NB4 (cell line): ENCODE measurements at regions not wholly inside any gene's neighbourhood (a gene's known extent, or its start where the extent isn't known, plus 50 kb on each side); places are given as distances from the start of the nearest gene placed in this dataset.

ENCODE experiments used
- DNase-seq: peaks from one replicate; pipeline ENCODE4 v3.0.0; 2010; ENCODE audit warnings: low read depth
- H3K4me3 ChIP-seq: one replicate; pipeline ENCODE4 v1.5.1; 2011; ENCODE audit warnings: mild to moderate bottlenecking, low read depth, low read length, moderate library complexity
- CTCF ChIP-seq: IDR thresholded peaks from one replicate; pipeline ENCODE4 v1.5.1; 2012; ENCODE audit warnings: low read depth, low read length
- MAX ChIP-seq: IDR thresholded peaks from 2 replicates; pipeline ENCODE4 v1.6.1; 2011; ENCODE audit warnings: low read depth, low read length
- MYC ChIP-seq: IDR thresholded peaks from 2 replicates; pipeline ENCODE4 v1.6.1; 2011; ENCODE audit warnings: low read depth, low read length
- POLR2A ChIP-seq: IDR thresholded peaks from 2 replicates; pipeline ENCODE4 v1.6.1; 2011; ENCODE audit warnings: mild to moderate bottlenecking; ENCODE audit not compliant: insufficient read length; ENCODE audit errors: extremely low read depth

- TF ChIP-seq CTCF (no peak), POLR2A (no peak), MAX (no peak), MYC (no peak)
- H3K4me3 ChIP-seq = no peak overlapping the region
- DNase-seq = no peak
Observed at GRCh38 chr5:104096451-104096850, 533.9 kb upstream of the NUDT12 start.

DNA sequence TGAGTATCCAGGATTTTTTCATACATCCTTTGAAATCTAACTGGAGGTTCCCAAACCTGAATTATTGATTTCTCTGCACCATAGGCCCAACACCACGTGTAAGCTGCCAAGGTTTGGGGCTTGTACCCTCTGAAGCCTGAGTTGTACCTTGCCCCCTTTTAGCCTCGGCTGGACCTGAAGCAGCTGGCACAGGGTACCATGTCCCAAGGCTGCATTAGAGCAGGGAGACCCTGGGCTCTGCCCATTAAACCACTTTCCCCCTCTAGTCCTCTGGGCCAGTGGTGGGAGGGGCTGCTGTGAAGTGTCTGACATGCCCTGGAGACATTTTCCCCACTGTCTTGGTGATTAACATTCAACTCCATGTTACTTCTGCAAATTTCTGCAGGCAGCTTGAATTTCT is 532.9 kb upstream of the NUDT12 start:
- no peak for TF ChIP-seq POLR2A
- TF ChIP-seq MAX = no peak
- no peak for TF ChIP-seq MYC
- no peak for TF ChIP-seq CTCF
- DNase-seq = peak; percentile 30
- H3K4me3 ChIP-seq = no peak overlapping the region

DNA sequence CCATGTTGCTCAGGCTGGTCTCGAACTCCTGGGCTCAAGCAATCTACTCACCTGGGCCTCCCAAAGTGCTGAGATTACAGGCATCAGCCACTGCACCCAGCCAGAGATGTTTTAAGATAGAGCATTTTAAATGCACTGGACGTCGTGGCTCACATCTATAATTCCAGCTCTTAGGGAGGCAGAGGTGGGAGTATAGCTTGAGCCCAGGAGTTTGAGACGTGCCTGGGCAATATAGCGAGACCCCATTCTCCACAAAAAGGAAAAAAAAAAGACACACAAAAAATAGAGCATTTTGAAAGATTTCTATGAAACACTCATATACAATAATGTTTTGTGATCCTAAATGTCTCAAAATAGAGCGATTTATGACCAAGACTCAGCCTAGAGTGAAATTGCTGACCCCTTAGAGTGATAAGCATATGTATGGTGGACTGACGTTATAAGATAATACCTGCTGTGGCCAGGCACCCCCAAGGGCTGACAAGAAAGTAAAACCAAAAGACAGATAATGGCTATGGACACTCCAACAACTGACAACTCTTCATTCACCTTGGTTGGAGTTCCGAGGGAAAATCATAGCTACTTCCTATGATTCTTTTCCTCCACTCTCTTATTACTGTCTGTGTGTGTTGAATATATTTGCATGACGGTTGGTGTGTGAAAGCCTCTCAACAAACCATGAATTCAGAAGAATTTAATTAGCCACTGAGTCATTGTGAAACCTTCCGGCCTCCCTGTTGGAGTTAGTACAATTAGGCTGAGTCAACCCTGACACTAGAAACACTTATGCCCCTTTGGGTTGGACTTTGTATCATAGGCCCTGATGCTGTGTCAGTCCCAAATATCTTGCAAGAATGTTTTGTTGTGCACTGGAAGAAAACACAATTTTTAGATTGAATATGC is 526.5 kb upstream of the NUDT12 start:
- peak; percentile 45 for DNase-seq
- TF ChIP-seq MAX (no peak), POLR2A (no peak), MYC (no peak), CTCF (no peak)
- H3K4me3 ChIP-seq = no peak overlapping the region

DNA sequence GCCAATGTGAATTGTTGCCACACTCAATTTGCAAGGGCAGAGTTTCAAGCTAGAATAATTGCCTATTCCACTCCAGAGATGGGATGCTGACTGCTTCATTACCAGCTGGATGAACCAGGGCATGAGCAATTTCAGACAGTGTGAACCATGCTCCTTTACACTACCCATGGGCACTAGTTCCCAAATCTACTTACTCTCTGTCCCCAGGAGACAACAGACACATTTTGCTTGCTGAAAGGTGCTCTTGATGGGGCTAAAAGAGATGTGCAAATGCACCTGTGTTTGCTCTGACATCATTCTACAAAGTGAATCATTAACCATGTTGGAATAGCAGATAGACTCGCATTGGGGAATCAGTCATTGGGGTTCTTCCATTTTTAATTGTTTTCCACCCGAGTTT is 522.3 kb upstream of the NUDT12 start:
- no peak for DNase-seq
- H3K4me3 ChIP-seq = no peak overlapping the region
- TF ChIP-seq POLR2A (no peak), MYC (no peak), CTCF (no peak), MAX (no peak)

DNA sequence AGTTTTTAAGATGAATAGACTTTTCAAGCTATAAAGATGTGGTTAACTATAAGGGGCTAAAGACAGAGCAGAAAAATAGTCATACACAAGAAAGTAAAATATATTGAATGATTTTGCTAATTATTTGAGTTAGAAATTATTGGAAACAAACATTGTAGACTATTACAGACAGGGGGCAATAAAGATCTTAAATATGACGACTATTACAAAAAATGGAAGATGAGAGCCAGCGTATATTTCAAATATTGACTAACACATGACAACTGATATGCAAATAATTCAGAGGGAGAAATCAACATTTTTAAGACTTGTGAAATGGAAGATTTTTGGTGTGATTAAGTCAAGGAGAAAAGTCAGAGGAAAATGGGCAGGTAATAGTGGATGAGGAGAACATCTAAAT is 520.2 kb upstream of the NUDT12 start:
- TF ChIP-seq CTCF (no peak), POLR2A (no peak), MAX (no peak), MYC (no peak)
- no peak overlapping the region for H3K4me3 ChIP-seq
- no peak for DNase-seq

- no peak overlapping the region for H3K4me3 ChIP-seq
- DNase-seq = no peak
- TF ChIP-seq MYC (no peak), CTCF (no peak), MAX (no peak), POLR2A (no peak)
Observed at GRCh38 chr5:104081232-104081631, 518.6 kb upstream of the NUDT12 start.
